ENCODE measurements at regions not wholly inside any gene's neighbourhood (a gene's known extent, or its start where the extent isn't known, plus 50 kb on each side); places are given as distances from the start of the nearest gene placed in this dataset.

DNA sequence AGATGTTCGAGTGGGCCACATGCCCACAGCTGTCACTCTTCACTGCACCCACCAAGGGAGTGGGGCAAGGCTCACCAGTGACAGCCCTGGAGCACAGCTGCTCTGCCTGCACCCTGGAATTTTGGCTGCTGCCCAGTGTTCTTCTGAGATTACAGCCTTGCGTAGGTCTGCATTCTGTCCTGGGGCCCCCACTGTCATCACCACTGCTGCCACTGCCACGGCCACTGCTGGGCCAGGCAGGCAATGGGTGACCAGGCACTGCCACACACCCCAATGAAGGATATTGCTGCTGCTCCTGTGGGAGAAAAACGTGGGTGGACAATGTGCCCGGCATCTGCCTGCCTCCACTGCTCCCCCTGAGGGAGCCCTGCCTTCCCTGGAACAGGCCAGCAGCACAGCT, 1717.0 kb downstream of the TP53TG3F start:
- no peak overlapping the region for H3K23ac ChIP-seq (ENCODE audit: insufficient read length, low read depth, low read length)
- H3K56ac ChIP-seq (ENCODE audit: insufficient read length, low read depth, low read length): no peak overlapping the region
- H2AFZ ChIP-seq (ENCODE audit: low read length): no peak overlapping the region
- H2AK5ac ChIP-seq (ENCODE audit: insufficient read length, low read length): no peak overlapping the region
- no peak overlapping the region for H3K27ac ChIP-seq (ENCODE audit: insufficient read length, low read depth, low read length)
- no peak overlapping the region for H2BK15ac ChIP-seq (ENCODE audit: low read depth, low read length)
- H3K18ac ChIP-seq (ENCODE audit: insufficient read length, low read depth, low read length): no peak overlapping the region
- no peak overlapping the region for H3K4me2 ChIP-seq (ENCODE audit: insufficient read depth, insufficient read length, low read length)
- Mint-ChIP-seq H3K4me3 (no peak overlapping the region), H3K27me3 (ENCODE audit: low read depth) (no peaks in the 10 kb centered on the region; the same call in none of the 2 replicates), H3K4me1 (no peaks in the 10 kb centered on the region), H3K9me3 (peaks cover 78 to 85% of the 10 kb centered on the region in 2 experiments), H3K27ac (no peak overlapping the region), H3K36me3 (ENCODE audit: insufficient read depth in 1 of 3, low read depth in 3 of 3) (peaks cover 3 to 22% (median 15%) of the 10 kb centered on the region in 3 experiments; a peak in 6 of 7 replicates)
- WGBS (ENCODE audit: extremely low coverage, insufficient read length, low lambda C conversion rate): no CpG with 5 or more reads among the region's 5 CpGs
- no peak overlapping the region for H2BK20ac ChIP-seq (ENCODE audit: low read depth, low read length, poor library complexity, severe bottlenecking)
- no peak overlapping the region for H4K8ac ChIP-seq (replicated peaks; ENCODE audit: insufficient read length, low read depth, low read length)
- no peak overlapping the region for H3K9ac ChIP-seq (ENCODE audit: extremely low read depth, insufficient read length, low read length)
- H2BK12ac ChIP-seq (ENCODE audit: insufficient read length, low read depth, low read length): no peak overlapping the region
- H2BK120ac ChIP-seq (ENCODE audit: low read depth, low read length, poor library complexity, severe bottlenecking): no peak overlapping the region
- no peaks in the 10 kb centered on the region for H3K27me3 ChIP-seq (ENCODE audit: insufficient read depth, low read length)
- no peak overlapping the region for H3T11ph ChIP-seq (ENCODE audit: low read length)
- H3K4ac ChIP-seq (ENCODE audit: low read depth, low read length): no peak overlapping the region
- no peaks in the 10 kb centered on the region for H3K79me1 ChIP-seq (ENCODE audit: insufficient read depth, low read depth, low read length, poor library complexity, severe bottlenecking)
- H3K79me2 ChIP-seq (ENCODE audit: insufficient read depth, low read length): no peaks in the 10 kb centered on the region
- no peaks in the 10 kb centered on the region for H3K4me1 ChIP-seq (ENCODE audit: insufficient read depth, low read length)
- peaks cover 84% of the 10 kb centered on the region for H3K9me3 ChIP-seq (ENCODE audit: control insufficient read depth, low read depth, low read length)
- no peaks in the 10 kb centered on the region for H4K20me1 ChIP-seq (ENCODE audit: control insufficient read depth, insufficient read depth, insufficient read length)
- no peaks in the 10 kb centered on the region for H3K23me2 ChIP-seq (ENCODE audit: insufficient read length, low read depth, low read length, poor library complexity, severe bottlenecking)
- TF ChIP-seq, protein P1, sequence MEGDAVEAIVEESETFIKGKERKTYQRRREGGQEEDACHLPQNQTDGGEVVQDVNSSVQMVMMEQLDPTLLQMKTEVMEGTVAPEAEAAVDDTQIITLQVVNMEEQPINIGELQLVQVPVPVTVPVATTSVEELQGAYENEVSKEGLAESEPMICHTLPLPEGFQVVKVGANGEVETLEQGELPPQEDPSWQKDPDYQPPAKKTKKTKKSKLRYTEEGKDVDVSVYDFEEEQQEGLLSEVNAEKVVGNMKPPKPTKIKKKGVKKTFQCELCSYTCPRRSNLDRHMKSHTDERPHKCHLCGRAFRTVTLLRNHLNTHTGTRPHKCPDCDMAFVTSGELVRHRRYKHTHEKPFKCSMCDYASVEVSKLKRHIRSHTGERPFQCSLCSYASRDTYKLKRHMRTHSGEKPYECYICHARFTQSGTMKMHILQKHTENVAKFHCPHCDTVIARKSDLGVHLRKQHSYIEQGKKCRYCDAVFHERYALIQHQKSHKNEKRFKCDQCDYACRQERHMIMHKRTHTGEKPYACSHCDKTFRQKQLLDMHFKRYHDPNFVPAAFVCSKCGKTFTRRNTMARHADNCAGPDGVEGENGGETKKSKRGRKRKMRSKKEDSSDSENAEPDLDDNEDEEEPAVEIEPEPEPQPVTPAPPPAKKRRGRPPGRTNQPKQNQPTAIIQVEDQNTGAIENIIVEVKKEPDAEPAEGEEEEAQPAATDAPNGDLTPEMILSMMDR (conservative IDR thresholded peaks at IDR 0.05): no peak
- H2BK5ac ChIP-seq (ENCODE audit: insufficient read length, low read length): no peak overlapping the region
- DNase-seq: no peak
- H3K14ac ChIP-seq (ENCODE audit: insufficient read depth, low read length): no peak overlapping the region
- H4K5ac ChIP-seq (ENCODE audit: insufficient read length, low read depth, low read length): no peak overlapping the region
- no peak overlapping the region for H4K91ac ChIP-seq (ENCODE audit: insufficient read length, low read depth, low read length)

All from H9 (cell line).